ENCODE measurements at regions not wholly inside any gene's neighbourhood (a gene's known extent, or its start where the extent isn't known, plus 50 kb on each side); places are given as distances from the start of the nearest gene placed in this dataset.
"Not testable (repeated sequence)": the region's sequence is repeated elsewhere in the genome, so short reads cannot be mapped to it uniquely, and the experiment has no call there.

- DNase-seq, result no peak
Observed at GRCh38 chr13:83211301-83211700, 671.0 kb downstream of the SLITRK1 start.

GRCh38 chr13:83204886-83205285 lies 677.4 kb downstream of the SLITRK1 start:
- no peak for DNase-seq

GRCh38 chr13:83201506-83201905 lies 680.8 kb downstream of the SLITRK1 start:
- DNase-seq, result no peak

GRCh38 chr13:83197316-83197715 lies 685.0 kb downstream of the SLITRK1 start:
- DNase-seq, result no peak

- no peak for DNase-seq
Observed at GRCh38 chr13:83190020-83190419, 692.3 kb downstream of the SLITRK1 start.

- no peak for DNase-seq
Observed at GRCh38 chr13:83184819-83185218, 697.5 kb downstream of the SLITRK1 start.

GRCh38 chr13:83184150-83184475 lies 698.2 kb downstream of the SLITRK1 start:
- no peak for DNase-seq

GRCh38 chr13:83183439-83184149 lies 698.7 kb downstream of the SLITRK1 start:
- no peak for DNase-seq

GRCh38 chr13:83182845-83183244 lies 699.4 kb downstream of the SLITRK1 start:
- DNase-seq, result no peak

GRCh38 chr13:83178008-83178407 lies 704.3 kb downstream of the SLITRK1 start:
- no peak for DNase-seq

GRCh38 chr13:83168590-83168989 lies 713.7 kb downstream of the SLITRK1 start:
- DNase-seq, result no peak

- no peak for DNase-seq
Observed at GRCh38 chr13:83167203-83167602, 715.1 kb downstream of the SLITRK1 start.

GRCh38 chr13:83166550-83166949 lies 715.7 kb downstream of the SLITRK1 start:
- DNase-seq, result no peak

GRCh38 chr13:83162493-83162892 lies 719.8 kb downstream of the SLITRK1 start:
- DNase-seq, result no peak

GRCh38 chr13:83153848-83154247 lies 728.4 kb downstream of the SLITRK1 start:
- DNase-seq, result no peak

- no peak for DNase-seq
Observed at GRCh38 chr13:83151308-83151660, 731.0 kb downstream of the SLITRK1 start.

- no peak for DNase-seq
Observed at GRCh38 chr13:83150616-83151307, 731.5 kb downstream of the SLITRK1 start.

- DNase-seq, result no peak
Observed at GRCh38 chr13:83136660-83137059, 745.6 kb downstream of the SLITRK1 start.

- no peak for DNase-seq
Observed at GRCh38 chr13:83125791-83126190, 756.5 kb downstream of the SLITRK1 start.

- DNase-seq, result no peak
Observed at GRCh38 chr13:83121896-83122295, 760.4 kb downstream of the SLITRK1 start.

GRCh38 chr13:83117046-83117445 lies 765.2 kb downstream of the SLITRK1 start:
- DNase-seq, result no peak

GRCh38 chr13:83101574-83102247 lies 780.6 kb downstream of the SLITRK1 start:
- DNase-seq, result not testable (repeated sequence)

GRCh38 chr13:83100237-83100636 lies 782.0 kb downstream of the SLITRK1 start:
- no peak for DNase-seq

GRCh38 chr13:83088858-83089257 lies 793.4 kb downstream of the SLITRK1 start:
- DNase-seq, result no peak

All from CD4-positive, alpha-beta T cell treated with Interleukin-17A for 4 hours (primary cell).